A549 (cell line): ENCODE measurements at regions not wholly inside any gene's neighbourhood (a gene's known extent, or its start where the extent isn't known, plus 50 kb on each side); places are given as distances from the start of the nearest gene placed in this dataset.

Experiments
- ATAC-seq, 2 experiments: fragments of 200-7000 bp in 1 of 2; fragments of >200 bp in 1 of 2; cut with Nextera tagmentation in 1 of 2; cut with Tn5 transposase in 1 of 2; 3 replicates each; pipeline versions ENCODE4 v1.8.0 to v1.9.1; 2018 to 2020; ENCODE audit warnings: mild to moderate bottlenecking in 1 of 2, moderate library complexity in 1 of 2
- CTCF ChIA-PET: fragments of 300-600 bp; sonication (Branson Sonifier 250); formaldehyde crosslinking; extraction: SDS; loops from one replicate; lab custom pipeline; 2021; ENCODE audit warnings: antibody characterized with exemption, inconsistent platforms; lab: Yijun Ruan, JAX
- POLR2A ChIA-PET: fragments of 350-600 bp; formaldehyde crosslinking; extraction: SDS; loops from one replicate; lab custom pipeline; 2021; ENCODE audit warnings: antibody characterized with exemption, inconsistent platforms; lab: Yijun Ruan, JAX
- DNase-seq, 2 experiments: peaks; one replicate each; pipeline versions ENCODE4 v3.0.0 to v3.0.0-alpha.2; 2011 to 2016; ENCODE audit warnings: low read depth in 1 of 2, low spot score in 1 of 2
- FAIRE-seq: peaks from 2 replicates; lab custom pipeline; 2011; peaks lifted over from hg19 to GRCh38; lab: Jason Lieb, UNC
- H3K27ac ChIP-seq, 2 experiments: fragments of >200 bp; sonication (Bioruptor Twin); formaldehyde crosslinking; 3 replicates each; pipeline ENCODE4 v1.5.1; 2016 to 2017
- H3K4me1 ChIP-seq: fragments of >200 bp; sonication (Bioruptor Twin); formaldehyde crosslinking; 3 replicates; pipeline ENCODE4 v1.6.1; 2016
- H3K4me2 ChIP-seq: fragments of >200 bp; sonication (Bioruptor Twin); formaldehyde crosslinking; 3 replicates; pipeline ENCODE4 v1.6.1; 2016
- H3K4me3 ChIP-seq: fragments of >200 bp; sonication (Bioruptor Twin); formaldehyde crosslinking; 3 replicates; pipeline ENCODE4 v1.5.1; 2016
- H3K9me3 ChIP-seq: fragments of >200 bp; sonication (Bioruptor Twin); formaldehyde crosslinking; 3 replicates; pipeline ENCODE4 v1.6.1; 2016
- BCL3 ChIP-seq: fragments of >200 bp; sonication (Bioruptor Twin); formaldehyde crosslinking; IDR thresholded peaks from 3 replicates; pipeline ENCODE4 v1.6.1; 2016
- CBX2 ChIP-seq: fragments of 200-600 bp; sonication (generic); IDR thresholded peaks from 2 replicates; pipeline ENCODE4 v1.6.1; 2016; ENCODE audit warnings: low read depth, mild to moderate bottlenecking, borderline replicate concordance
- CBX8 ChIP-seq: fragments of 200-600 bp; sonication (generic); IDR thresholded peaks from 2 replicates; pipeline ENCODE4 v1.6.1; 2016
- CHD2 ChIP-seq: fragments of 150-350 bp; IDR thresholded peaks from 2 replicates; pipeline ENCODE4 v1.6.1; 2014; ENCODE audit warnings: low read length; ENCODE audit not compliant: partially characterized antibody
- CHD4 ChIP-seq: fragments of 200-600 bp; sonication (generic); IDR thresholded peaks from 2 replicates; pipeline ENCODE4 v1.6.1; 2016; ENCODE audit warnings: antibody characterized with exemption, mild to moderate bottlenecking, borderline replicate concordance
- CTCF ChIP-seq: fragments of >200 bp; sonication (Bioruptor Twin); formaldehyde crosslinking; IDR thresholded peaks from 3 replicates; pipeline ENCODE4 v1.5.1; 2016
- E2F6 ChIP-seq: IDR thresholded peaks from 2 replicates; pipeline ENCODE4 v1.6.1; 2012; ENCODE audit warnings: low read depth, borderline replicate concordance
- EHF ChIP-seq: fragments of 250-450 bp; sonication (Bioruptor Pico); IDR thresholded peaks from 2 replicates; pipeline ENCODE4 v1.5.0; 2020; ENCODE audit warnings: mild to moderate bottlenecking
- ELK1 ChIP-seq: fragments of 150-350 bp; IDR thresholded peaks from 2 replicates; pipeline ENCODE4 v1.6.1; 2014; ENCODE audit warnings: low read depth, mild to moderate bottlenecking, low read length
- EP300 ChIP-seq, 2 experiments: fragments of >200 bp; sonication (Bioruptor Twin); formaldehyde crosslinking; IDR thresholded peaks; 2 replicates in 1 of 2; 3 replicates in 1 of 2; pipeline ENCODE4 v1.6.1; 2016 to 2017
- ESRRA ChIP-seq: fragments of 150-350 bp; IDR thresholded peaks from 2 replicates; pipeline ENCODE4 v1.6.1; 2014; ENCODE audit warnings: mild to moderate bottlenecking, low read length, borderline replicate concordance
- FOSB ChIP-seq: fragments of 250-450 bp; sonication (Bioruptor Pico); IDR thresholded peaks from 2 replicates; pipeline ENCODE4 v1.5.0; 2020; ENCODE audit warnings: mild to moderate bottlenecking, moderate library complexity
- FOSL2 ChIP-seq, 2 experiments: fragments of 450-650 bp in 1 of 2; fragments of >200 bp in 1 of 2; sonication (Bioruptor Twin) in 1 of 2; formaldehyde crosslinking; IDR thresholded peaks; 2 replicates each; pipeline versions ENCODE4 v1.5.0 to v1.6.1; 2016 to 2020; ENCODE audit warnings: mild to moderate bottlenecking in 1 of 2, moderate library complexity in 1 of 2
- HEYL ChIP-seq: fragments of 250-450 bp; sonication (Bioruptor Pico); IDR thresholded peaks from 2 replicates; pipeline ENCODE4 v1.8.0; 2021; ENCODE audit warnings: mild to moderate bottlenecking, moderate library complexity
- HOXB13 ChIP-seq: fragments of 250-450 bp; sonication (Bioruptor Pico); IDR thresholded peaks from 2 replicates; pipeline ENCODE4 v1.5.0; 2020; ENCODE audit warnings: low read depth, mild to moderate bottlenecking, moderate library complexity
- HOXB5 ChIP-seq: fragments of 250-450 bp; sonication (Bioruptor Pico); IDR thresholded peaks from 2 replicates; pipeline ENCODE4 v1.5.0; 2020; ENCODE audit warnings: mild to moderate bottlenecking, moderate library complexity
- MAFK ChIP-seq: fragments of 450-650 bp; IDR thresholded peaks from 2 replicates; pipeline ENCODE4 v1.6.1; 2014; ENCODE audit not compliant: partially characterized antibody
- MAX ChIP-seq: IDR thresholded peaks from 2 replicates; pipeline ENCODE4 v1.6.1; 2012
- MAZ ChIP-seq: fragments of 150-350 bp; IDR thresholded peaks from 2 replicates; pipeline ENCODE4 v1.6.1; 2014; ENCODE audit warnings: antibody characterized with exemption, low read depth, low read length, borderline replicate concordance
- MYC ChIP-seq: IDR thresholded peaks from 2 replicates; pipeline ENCODE4 v1.6.1; 2012; ENCODE audit warnings: mild to moderate bottlenecking, inconsistent platforms, low read length, improper control_type of control experiment, borderline replicate concordance
- NFE2L2 ChIP-seq: fragments of 150-350 bp; conservative IDR thresholded peaks from 2 replicates; pipeline ENCODE4 v1.6.1; 2014; ENCODE audit warnings: low read length
- NR3C1 ChIP-seq: fragments of >200 bp; sonication (Bioruptor Twin); formaldehyde crosslinking; IDR thresholded peaks from 3 replicates; pipeline ENCODE4 v1.6.1; 2017
- POLR2A ChIP-seq: IDR thresholded peaks from 2 replicates; pipeline ENCODE4 v1.6.1; 2012; ENCODE audit warnings: mild to moderate bottlenecking, low read length
- POLR2AphosphoS2 ChIP-seq: conservative IDR thresholded peaks from 2 replicates; pipeline ENCODE4 v1.6.1; 2012; ENCODE audit warnings: low read length, improper control_type of control experiment, inconsistent platforms
- RAD21 ChIP-seq, 2 experiments: fragments of >200 bp in 1 of 2; sonication (Bioruptor Twin) in 1 of 2; formaldehyde crosslinking in 1 of 2; IDR thresholded peaks in 1 of 2; conservative IDR thresholded peaks in 1 of 2; 2 replicates in 1 of 2; 3 replicates in 1 of 2; pipeline ENCODE4 v1.6.1; 2012 to 2018; ENCODE audit warnings: inconsistent platforms in 1 of 2
- RCOR1 ChIP-seq: fragments of 150-350 bp; IDR thresholded peaks from 2 replicates; pipeline ENCODE4 v1.6.1; 2014; ENCODE audit warnings: antibody characterized with exemption, low read length, low read depth
- USF2 ChIP-seq: fragments of 450-650 bp; IDR thresholded peaks from 2 replicates; pipeline ENCODE4 v1.6.1; 2014; ENCODE audit warnings: antibody characterized with exemption
- ZC3H11A ChIP-seq: fragments of 450-650 bp; IDR thresholded peaks from 2 replicates; pipeline ENCODE4 v1.6.1; 2014; ENCODE audit warnings: antibody characterized with exemption, mild to moderate bottlenecking
- ZFP36 ChIP-seq: fragments of 450-650 bp; IDR thresholded peaks from 2 replicates; pipeline ENCODE4 v1.6.1; 2014; ENCODE audit warnings: borderline replicate concordance; ENCODE audit not compliant: partially characterized antibody
- ZSCAN20 ChIP-seq: fragments of 250-450 bp; sonication (Bioruptor Pico); IDR thresholded peaks from 2 replicates; pipeline ENCODE4 v1.8.0; 2022; ENCODE audit warnings: mild to moderate bottlenecking, moderate library complexity
- WGBS: methylation state at CpG from one replicate; pipeline ENCODE4 v1.1.6; 2017; ENCODE audit errors: missing lambda C conversion rate; 5-methylcytosine and 5-hydroxymethylcytosine counted together

- Histone ChIP-seq H3K27ac (no peak overlapping the region), H3K4me2 (no peak overlapping the region)
- TF ChIP-seq NR3C1 (no peak), MAX (no peak), FOSB (CRISPR knock-in tag) (no peak), ZC3H11A (no peak), HEYL (CRISPR knock-in tag) (no peak), CTCF (no peak), ZSCAN20 (CRISPR knock-in tag) (no peak), CHD4 (no peak), MYC (no peak), ESRRA (no peak), CBX8 (no peak), RCOR1 (no peak), FOSL2 (IDR thresholded peaks at IDR 0.05) (no peak), FOSL2 (CRISPR knock-in tag; IDR thresholded peaks at IDR 0.05) (no peak), HOXB13 (no peak)
- TF ChIP-seq, all 56 proteins: peak for 0
- no peak for DNase-seq
- Histone ChIP-seq H3K4me1 (no peaks in the 10 kb centered on the region), H3K4me3 (no peak overlapping the region), H3K9me3 (no peaks in the 10 kb centered on the region)
- no peak for ATAC-seq
- no peak for FAIRE-seq
- whole genome bisulfite sequencing: 17% methylated on average over 5 of the region's 5 CpGs
- ChIA-PET CTCF (interaction anchor here (0.7 to 1.1 kb wide), 2 partner anchors 156 to 307 kb away, joined by 3 read pairs; no protein-coding TSS in a partner anchor), POLR2A (no interaction called here)
Measured at GRCh38 chr17:34813290-34813689, 148.0 kb downstream of the CCT6B start.

- no peak overlapping the region for H3K27ac ChIP-seq
- ATAC-seq: no peak
- H3K4me3 ChIP-seq: no peak overlapping the region
- POLR2A ChIA-PET: no interaction called here
- H3K4me2 ChIP-seq: no peak overlapping the region
- H3K9me3 ChIP-seq: no peaks in the 10 kb centered on the region
- 5% methylated on average over 5 of the region's 5 CpGs for WGBS
- H3K4me1 ChIP-seq: no peaks in the 10 kb centered on the region
- CTCF ChIA-PET: no interaction called here
- DNase-seq: no peak
- FAIRE-seq: no peak
- no peak for TF ChIP-seq MYC
- TF ChIP-seq POLR2AphosphoS2: no peak
- TF ChIP-seq CBX2: no peak
- TF ChIP-seq MAZ: no peak
- TF ChIP-seq CHD4: no peak
- TF ChIP-seq NFE2L2: no peak
- TF ChIP-seq MAFK: no peak
- no peak for TF ChIP-seq POLR2A
- no peak for TF ChIP-seq HOXB5
- TF ChIP-seq EP300 (IDR thresholded peaks at IDR 0.05): no peak
- no peak for TF ChIP-seq CHD2
- no peak for TF ChIP-seq USF2
- no peak for TF ChIP-seq EHF (CRISPR knock-in tag)
- TF ChIP-seq RAD21 (conservative IDR thresholded peaks at IDR 0.05 in 1 of 2, IDR thresholded peaks at IDR 0.05 in 1 of 2): no peak
- no peak for TF ChIP-seq ELK1
- TF ChIP-seq ZFP36: no peak
- no peak for TF ChIP-seq BCL3
- no peak for TF ChIP-seq E2F6
- TF ChIP-seq, all 56 proteins: peak for 0
Measured at GRCh38 chr17:34811561-34811960, 149.7 kb downstream of the CCT6B start.
